ENCODE measurements at regions not wholly inside any gene's neighbourhood (a gene's known extent, or its start where the extent isn't known, plus 50 kb on each side); places are given as distances from the start of the nearest gene placed in this dataset.

DNA sequence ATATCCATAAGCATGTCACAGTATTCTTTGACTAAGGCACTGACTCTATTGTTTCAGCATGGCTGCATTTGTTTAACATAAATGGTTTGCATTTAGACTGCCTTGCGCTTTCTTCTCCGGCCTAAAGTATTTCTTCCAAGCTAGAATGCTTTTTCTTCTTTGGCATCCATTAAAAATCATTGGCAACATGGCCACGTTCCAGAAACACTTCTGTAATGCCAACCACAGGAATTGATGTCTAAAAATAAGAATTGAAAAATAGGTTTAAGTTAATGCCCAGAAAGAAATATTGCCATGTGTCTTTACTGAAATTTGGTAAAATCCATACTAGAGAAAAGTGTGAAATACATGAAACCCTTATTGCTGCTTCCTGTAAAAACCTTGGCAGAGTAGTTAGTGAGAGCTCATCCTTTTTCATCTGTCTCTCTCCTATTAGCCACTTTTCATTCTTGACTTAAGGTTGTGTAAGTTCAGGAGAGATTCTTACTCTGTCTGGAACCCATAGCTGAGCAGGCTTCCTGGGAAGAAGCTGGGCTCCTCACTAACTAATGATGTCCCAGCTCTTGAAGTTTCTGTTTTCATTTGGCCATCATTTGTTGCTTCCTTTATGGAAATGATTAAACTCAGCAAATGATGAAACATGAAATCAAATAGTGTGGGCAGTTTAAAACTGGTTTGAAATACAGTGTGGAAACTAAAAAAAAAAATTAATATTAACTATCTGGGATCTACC lies 58.2 kb upstream of the RPS23 start:
- intact Hi-C loops (cut with DNase I; ENCODE audit: low total_unique reads) = no loop called here
- TF ChIP-seq CTCF (IDR thresholded peaks at IDR 0.05) = no peak

DNA sequence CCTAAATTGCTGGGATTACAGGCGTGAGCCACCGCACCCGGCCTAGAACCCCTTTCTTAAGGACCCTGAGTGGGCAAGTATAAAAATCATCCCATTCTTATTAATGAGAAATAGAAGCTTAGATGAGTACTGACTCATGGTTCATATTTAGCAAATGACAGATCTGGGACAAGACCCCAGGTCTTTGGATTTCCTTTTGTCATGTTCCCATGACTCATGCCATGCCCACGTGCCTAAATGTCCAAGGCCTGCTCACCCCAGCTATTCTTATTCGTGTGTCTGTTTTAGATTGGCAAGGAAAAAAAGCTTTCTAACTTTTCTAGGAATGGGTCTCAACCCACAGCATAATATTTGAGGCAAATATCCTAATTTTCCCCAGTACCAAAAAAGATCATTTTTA lies 57.7 kb upstream of the RPS23 start:
- in situ Hi-C loops (cut with MboI; ENCODE audit: low pct_ligation_motif_present in 1 of 4, low pct_unique_long_range_greater_than_20kb in 1 of 4, low sequenced_read_pairs in 3 of 4) (no loop called here), intact Hi-C loops (cut with DNase I; ENCODE audit: low total_unique reads) (no loop called here)
- 58 to 86% methylated on average over 2 to 5 of the region's 5 CpGs for WGBS, 2 donors (ENCODE audit: low coverage in 1 of 2)
- peaks cover 0 to 3% (median 0%) of the 10 kb centered on the region in 4 donors for H3K4me1 ChIP-seq
- H3K9me3 ChIP-seq = no peaks in the 10 kb centered on the region
- DNase-seq = no peak
- H3K27me3 ChIP-seq = no peaks in the 10 kb centered on the region
- TF ChIP-seq CTCF (IDR thresholded peaks at IDR 0.05) (no peak), EP300 (IDR thresholded peaks at IDR 0.05; ENCODE audit: low read depth) (no peak), POLR2A (IDR thresholded peaks at IDR 0.05) (no peak), POLR2AphosphoS5 (IDR thresholded peaks at IDR 0.05) (no peak)
- no peaks in the 10 kb centered on the region for H3K36me3 ChIP-seq
- H3K27ac ChIP-seq = peak overlapping the region in 1 of 4 donors; percentile 12
- no peak overlapping the region for H3K4me3 ChIP-seq

More for the DNA sequence above, 58.2 kb upstream of the RPS23 start:
- no peaks in the 10 kb centered on the region for H3K9me3 ChIP-seq
- H3K27me3 ChIP-seq = no peaks in the 10 kb centered on the region
- peaks cover 0 to 3% (median 0%) of the 10 kb centered on the region in 4 donors for H3K4me1 ChIP-seq
- no peak overlapping the region for H3K4me3 ChIP-seq
- DNase-seq = no peak
- H3K36me3 ChIP-seq = no peaks in the 10 kb centered on the region
- in situ Hi-C loops (cut with MboI; ENCODE audit: low pct_ligation_motif_present in 1 of 4, low pct_unique_long_range_greater_than_20kb in 1 of 4, low sequenced_read_pairs in 3 of 4) = no loop called here
- WGBS, 2 donors (ENCODE audit: low coverage in 1 of 2) = 88 to 89% methylated on average over 3 of the region's 3 CpGs
- H3K27ac ChIP-seq = no peak overlapping the region

GRCh38 chr5:82334856-82335255 lies 56.7 kb upstream of the RPS23 start:
- peak overlapping the region in 2 of 4 donors; percentile 3 to 30 for H3K27ac ChIP-seq
- no peak for TF ChIP-seq CTCF (IDR thresholded peaks at IDR 0.05)
- no peak for TF ChIP-seq POLR2AphosphoS5 (IDR thresholded peaks at IDR 0.05)
- no peak for TF ChIP-seq EP300 (IDR thresholded peaks at IDR 0.05; ENCODE audit: low read depth)
- TF ChIP-seq POLR2A (IDR thresholded peaks at IDR 0.05) = no peak
- no peak overlapping the region for H3K4me3 ChIP-seq
- H3K36me3 ChIP-seq = no peaks in the 10 kb centered on the region
- no peaks in the 10 kb centered on the region for H3K9me3 ChIP-seq
- intact Hi-C loops (cut with DNase I; ENCODE audit: low total_unique reads) = no loop called here
- 53 to 86% methylated on average over 1 to 4 of the region's 4 CpGs for WGBS, 2 donors (ENCODE audit: low coverage in 1 of 2)
- in situ Hi-C loops (cut with MboI; ENCODE audit: low pct_ligation_motif_present in 1 of 4, low pct_unique_long_range_greater_than_20kb in 1 of 4, low sequenced_read_pairs in 3 of 4) = no loop called here
- no peaks in the 10 kb centered on the region for H3K27me3 ChIP-seq
- no peak for DNase-seq
- peaks cover 0 to 3% (median 0%) of the 10 kb centered on the region in 4 donors for H3K4me1 ChIP-seq

DNA sequence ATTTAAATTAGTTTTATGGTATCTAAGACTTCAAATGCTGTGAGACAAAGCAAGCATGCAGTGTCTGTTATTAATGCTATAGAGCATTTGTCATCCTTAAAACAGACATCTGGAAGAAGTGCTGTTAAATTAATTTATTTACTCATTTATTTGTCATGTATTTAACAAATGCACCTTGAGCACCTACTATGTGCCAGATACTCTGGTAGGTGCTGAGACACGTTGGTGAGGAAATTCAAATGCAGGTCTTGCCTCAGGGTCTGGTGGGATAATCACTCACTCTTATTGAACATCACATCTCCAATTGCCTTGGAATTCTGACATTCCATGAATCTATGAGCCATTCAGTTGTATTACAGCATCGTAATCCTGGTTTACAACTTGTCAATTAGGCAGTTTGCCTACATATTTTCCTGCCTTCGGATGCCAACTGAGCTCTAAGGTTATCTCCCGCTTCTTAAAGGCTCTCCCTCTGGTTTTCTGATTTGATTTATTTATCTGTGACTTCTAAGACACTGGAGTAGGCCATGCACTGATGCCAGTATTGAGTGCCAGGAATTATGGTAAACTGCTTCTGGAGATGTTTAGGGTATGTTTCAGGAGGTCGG lies 56.0 kb upstream of the RPS23 start:
- H3K36me3 ChIP-seq = no peaks in the 10 kb centered on the region
- peaks cover 0 to 3% (median 0%) of the 10 kb centered on the region in 4 donors for H3K4me1 ChIP-seq
- intact Hi-C loops (cut with DNase I; ENCODE audit: low total_unique reads) (no loop called here), in situ Hi-C loops (cut with MboI; ENCODE audit: low pct_ligation_motif_present in 1 of 4, low pct_unique_long_range_greater_than_20kb in 1 of 4, low sequenced_read_pairs in 3 of 4) (no loop called here)
- H3K4me3 ChIP-seq = no peak overlapping the region
- TF ChIP-seq EP300 (IDR thresholded peaks at IDR 0.05; ENCODE audit: low read depth) = no peak
- TF ChIP-seq CTCF (IDR thresholded peaks at IDR 0.05) = no peak
- no peak for TF ChIP-seq POLR2AphosphoS5 (IDR thresholded peaks at IDR 0.05)
- TF ChIP-seq POLR2A (IDR thresholded peaks at IDR 0.05) = no peak
- H3K27ac ChIP-seq = peak overlapping the region in 1 of 4 donors; percentile 30
- H3K9me3 ChIP-seq = no peaks in the 10 kb centered on the region
- DNase-seq = no peak
- no peaks in the 10 kb centered on the region for H3K27me3 ChIP-seq
- 43 to 73% methylated on average over 3 to 5 of the region's 5 CpGs for WGBS, 2 donors (ENCODE audit: low coverage in 1 of 2)

All from transverse colon (tissue), 4 donors.